MM.1S (cell line): ENCODE measurements at regions not wholly inside any gene's neighbourhood (a gene's known extent, or its start where the extent isn't known, plus 50 kb on each side); places are given as distances from the start of the nearest gene placed in this dataset.

Experiments
- DNase-seq: peaks from one replicate; pipeline ENCODE4 v3.0.0-alpha.2; 2015
- H2AFZ ChIP-seq: fragments of 300-600 bp; sonication (generic); 2 replicates; pipeline ENCODE4 v1.6.0; 2016; ENCODE audit warnings: antibody characterized with exemption, low read length
- H3F3A ChIP-seq: fragments of 300-600 bp; sonication (generic); 2 replicates; pipeline ENCODE4 v1.6.1; 2016; ENCODE audit warnings: mild to moderate bottlenecking, antibody characterized with exemption, low read length, moderate library complexity, mixed read lengths; ENCODE audit not compliant: insufficient read depth
- H3K27ac ChIP-seq: fragments of 300-600 bp; sonication (generic); 2 replicates; pipeline ENCODE4 v1.5.1; 2016; ENCODE audit warnings: mild to moderate bottlenecking, low read length
- H3K27me3 ChIP-seq: fragments of 300-600 bp; sonication (generic); replicated peaks from 2 replicates; pipeline ENCODE4 v1.6.0; 2016; ENCODE audit warnings: low read length; ENCODE audit not compliant: insufficient read depth
- H3K36me3 ChIP-seq: fragments of 300-600 bp; sonication (generic); replicated peaks from 2 replicates; pipeline ENCODE4 v1.6.1; 2016; ENCODE audit warnings: mild to moderate bottlenecking, low read length, mixed read lengths; ENCODE audit not compliant: insufficient read depth
- H3K4me1 ChIP-seq: fragments of 300-600 bp; sonication (generic); 2 replicates; pipeline ENCODE4 v1.6.1; 2016; ENCODE audit warnings: low read length, mixed read lengths
- H3K4me2 ChIP-seq: fragments of 300-600 bp; sonication (generic); 2 replicates; pipeline ENCODE4 v1.6.0; 2016; ENCODE audit warnings: low read depth, low read length
- H3K4me3 ChIP-seq: fragments of 300-600 bp; sonication (generic); 2 replicates; pipeline ENCODE4 v1.5.1; 2016; ENCODE audit warnings: low read length, mixed read lengths
- H3K79me2 ChIP-seq: fragments of 300-600 bp; sonication (generic); 2 replicates; pipeline ENCODE4 v1.6.1; 2016; ENCODE audit warnings: mixed run types, low read length, mixed read lengths
- H3K9ac ChIP-seq: fragments of 300-600 bp; sonication (generic); 2 replicates; pipeline ENCODE4 v1.6.1; 2016; ENCODE audit warnings: low read length, mixed read lengths
- H3K9me2 ChIP-seq: fragments of 300-600 bp; sonication (generic); replicated peaks from 2 replicates; pipeline ENCODE4 v1.6.1; 2016; ENCODE audit warnings: mild to moderate bottlenecking, low read length, mixed read lengths; ENCODE audit not compliant: insufficient read depth
- H3K9me3 ChIP-seq: fragments of 300-600 bp; sonication (generic); replicated peaks from 2 replicates; pipeline ENCODE4 v1.6.1; 2016; ENCODE audit warnings: mild to moderate bottlenecking, low read length, mixed read lengths; ENCODE audit not compliant: insufficient read depth
- H4K20me1 ChIP-seq: fragments of 300-600 bp; sonication (generic); 2 replicates; pipeline ENCODE4 v1.6.1; 2016; ENCODE audit warnings: mild to moderate bottlenecking, low read length, moderate library complexity, mixed read lengths; ENCODE audit not compliant: insufficient read depth
- CTCF ChIP-seq: fragments of 300-600 bp; sonication (generic); IDR thresholded peaks from 2 replicates; pipeline ENCODE4 v1.5.1; 2016; ENCODE audit warnings: antibody characterized with exemption, low read length, mixed read lengths
- EZH2 ChIP-seq: fragments of 300-600 bp; sonication (generic); optimal IDR thresholded peaks from 2 replicates; pipeline ENCODE3; 2017; ENCODE audit warnings: low read depth, mild to moderate bottlenecking, antibody characterized with exemption, low read length, mixed read lengths
- EZH2phosphoT487 ChIP-seq: fragments of 300-600 bp; sonication (generic); IDR thresholded peaks from 2 replicates; pipeline ENCODE4 v1.6.1; 2018; ENCODE audit warnings: antibody characterized with exemption, low read length

GRCh38 chr10:78907551-78908211, 161.1 kb upstream of the ZMIZ1 start:
- TF ChIP-seq EZH2phosphoT487 (no peak), CTCF (no peak), EZH2 (no peak)
- Histone ChIP-seq H4K20me1 (no peaks in the 10 kb centered on the region), H3F3A (no peaks in the 10 kb centered on the region)

GRCh38 chr10:78909221-78909620, 159.5 kb upstream of the ZMIZ1 start:
- Histone ChIP-seq H3K4me2 (no peak overlapping the region), H3K9me3 (no peaks in the 10 kb centered on the region), H3F3A (no peaks in the 10 kb centered on the region), H3K4me1 (no peaks in the 10 kb centered on the region), H3K9me2 (no peaks in the 10 kb centered on the region), H3K27me3 (no peaks in the 10 kb centered on the region), H3K36me3 (no peaks in the 10 kb centered on the region), H4K20me1 (no peaks in the 10 kb centered on the region), H2AFZ (no peak overlapping the region), H3K9ac (no peak overlapping the region), H3K4me3 (no peak overlapping the region), H3K79me2 (no peaks in the 10 kb centered on the region), H3K27ac (no peak overlapping the region)
- no peak for TF ChIP-seq EZH2
- no peak for TF ChIP-seq CTCF
- TF ChIP-seq EZH2phosphoT487: no peak
- no peak for DNase-seq

More at GRCh38 chr10:78907551-78908211, 161.1 kb upstream of the ZMIZ1 start:
- no peak overlapping the region for H3K4me2 ChIP-seq
- no peak overlapping the region for H3K4me3 ChIP-seq
- no peaks in the 10 kb centered on the region for H3K4me1 ChIP-seq
- H3K9me2 ChIP-seq: no peaks in the 10 kb centered on the region
- no peak overlapping the region for H3K9ac ChIP-seq
- no peaks in the 10 kb centered on the region for H3K36me3 ChIP-seq
- no peak overlapping the region for H2AFZ ChIP-seq
- no peaks in the 10 kb centered on the region for H3K79me2 ChIP-seq
- no peaks in the 10 kb centered on the region for H3K27me3 ChIP-seq
- H3K27ac ChIP-seq: no peak overlapping the region
- no peaks in the 10 kb centered on the region for H3K9me3 ChIP-seq
- DNase-seq: no peak

GRCh38 chr10:78910021-78910420, 158.7 kb upstream of the ZMIZ1 start:
- Histone ChIP-seq H2AFZ (no peak overlapping the region), H3K36me3 (no peaks in the 10 kb centered on the region), H3K9me2 (no peaks in the 10 kb centered on the region), H3K4me3 (no peak overlapping the region), H3K27me3 (no peaks in the 10 kb centered on the region), H3F3A (no peaks in the 10 kb centered on the region), H3K9me3 (no peaks in the 10 kb centered on the region), H3K27ac (no peak overlapping the region), H3K4me1 (no peaks in the 10 kb centered on the region), H3K9ac (no peak overlapping the region), H3K4me2 (no peak overlapping the region), H3K79me2 (no peaks in the 10 kb centered on the region), H4K20me1 (no peaks in the 10 kb centered on the region)
- no peak for TF ChIP-seq EZH2phosphoT487
- no peak for TF ChIP-seq EZH2
- TF ChIP-seq CTCF: no peak
- no peak for DNase-seq
